GM12874 (cell line): ENCODE measurements at regions not wholly inside any gene's neighbourhood (a gene's known extent, or its start where the extent isn't known, plus 50 kb on each side); places are given as distances from the start of the nearest gene placed in this dataset.

Experiments
- CTCF ChIP-seq: IDR thresholded peaks from 2 replicates; pipeline ENCODE4 v1.5.1; 2011; ENCODE audit warnings: low read depth, mild to moderate bottlenecking, control low read depth, low read length, moderate library complexity; ENCODE audit not compliant: insufficient read depth

- TF ChIP-seq CTCF = no peak
Measured at GRCh38 chr2:147040298-147041120, 804.3 kb upstream of the ACVR2A start.

GRCh38 chr2:147037048-147037447 lies 807.8 kb upstream of the ACVR2A start:
- no peak for TF ChIP-seq CTCF

- TF ChIP-seq CTCF = no peak
Measured at GRCh38 chr2:147033044-147033443, 811.8 kb upstream of the ACVR2A start.

GRCh38 chr2:147031897-147032296 lies 812.9 kb upstream of the ACVR2A start:
- TF ChIP-seq CTCF = no peak

DNA sequence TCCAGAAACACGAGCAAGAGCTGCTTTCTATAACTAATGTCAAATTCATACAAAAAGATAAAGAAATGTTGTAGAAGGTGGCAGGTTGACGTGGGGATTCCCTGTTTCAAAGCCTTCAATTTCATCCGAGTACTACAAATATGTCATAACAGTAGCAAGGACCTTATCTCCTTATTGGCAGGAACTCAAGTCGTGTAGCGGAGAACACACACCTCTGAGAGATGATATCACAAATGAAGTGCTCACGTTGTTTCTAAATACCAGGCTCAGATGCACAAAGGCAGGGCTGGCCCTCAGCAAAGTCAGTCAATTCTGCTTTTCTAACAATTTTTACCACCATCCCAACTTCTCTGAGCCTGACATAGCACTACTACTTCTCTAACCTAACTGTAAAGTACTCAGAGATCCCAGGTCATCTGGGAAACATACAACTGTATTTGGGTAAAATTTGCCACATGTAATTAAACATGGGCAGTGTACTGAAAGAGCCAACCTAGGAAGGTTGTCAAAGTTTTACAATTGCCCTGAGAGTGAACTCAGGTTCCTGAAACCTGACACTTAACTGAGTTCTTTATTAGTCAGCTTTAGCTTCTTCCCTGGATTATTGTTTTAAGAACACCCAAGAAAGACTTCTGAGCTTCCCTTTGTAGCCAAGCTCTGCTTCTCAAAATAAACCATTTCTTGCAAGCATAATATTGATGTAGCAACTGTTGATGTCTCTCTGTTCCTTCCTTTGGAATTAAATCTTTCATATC lies 813.7 kb upstream of the ACVR2A start:
- no peak for TF ChIP-seq CTCF

- TF ChIP-seq CTCF = no peak
Measured at GRCh38 chr2:147027436-147027835, 817.4 kb upstream of the ACVR2A start.

GRCh38 chr2:147026664-147027295 lies 818.0 kb upstream of the ACVR2A start:
- no peak for TF ChIP-seq CTCF
